ENCODE measurements at regions not wholly inside any gene's neighbourhood (a gene's known extent, or its start where the extent isn't known, plus 50 kb on each side); places are given as distances from the start of the nearest gene placed in this dataset.

- ChIA-PET POLR2A (no interaction called here), CTCF (no interaction called here)
- intact Hi-C loops (cut with micrococcal nuclease; ENCODE audit: unreplicated experiment): no loop called here
- Histone ChIP-seq H3K4me1 (ENCODE audit: control insufficient read depth, insufficient read depth, low read length) (no peaks in the 10 kb centered on the region), H3K4me3 (ENCODE audit: low read depth in 2 of 2, low read length in 2 of 2) (no peak overlapping the region), H3K9me3 (ENCODE audit: control insufficient read depth, insufficient read depth, low read depth, low read length) (no peaks in the 10 kb centered on the region), H3K27me3 (ENCODE audit: control insufficient read depth, insufficient read depth, low read length) (no peaks in the 10 kb centered on the region), H3K36me3 (ENCODE audit: control insufficient read depth, insufficient read depth, low read length) (no peaks in the 10 kb centered on the region), H3K27ac (ENCODE audit: low read length) (no peak overlapping the region)
- DNase-seq (ENCODE audit: low read depth, low spot score) (no peak), ATAC-seq (no peak)
- TF ChIP-seq REST (IDR thresholded peaks at IDR 0.05; ENCODE audit: insufficient read depth in 1 of 2, low read depth in 2 of 2, low read length in 1 of 2) (no peak), POLR2AphosphoS5 (IDR thresholded peaks at IDR 0.05; ENCODE audit: low read depth, low read length) (no peak)
- in situ Hi-C loops (cut with HindIII; ENCODE audit: low pct_unique_long_range_greater_than_20kb, low sequenced_read_pairs): no loop called here
- BruUV-seq (replicated peaks): no TSS peak
Observed at GRCh38 chr11:115959081-115959486, 454.9 kb upstream of the CADM1 start.

DNA sequence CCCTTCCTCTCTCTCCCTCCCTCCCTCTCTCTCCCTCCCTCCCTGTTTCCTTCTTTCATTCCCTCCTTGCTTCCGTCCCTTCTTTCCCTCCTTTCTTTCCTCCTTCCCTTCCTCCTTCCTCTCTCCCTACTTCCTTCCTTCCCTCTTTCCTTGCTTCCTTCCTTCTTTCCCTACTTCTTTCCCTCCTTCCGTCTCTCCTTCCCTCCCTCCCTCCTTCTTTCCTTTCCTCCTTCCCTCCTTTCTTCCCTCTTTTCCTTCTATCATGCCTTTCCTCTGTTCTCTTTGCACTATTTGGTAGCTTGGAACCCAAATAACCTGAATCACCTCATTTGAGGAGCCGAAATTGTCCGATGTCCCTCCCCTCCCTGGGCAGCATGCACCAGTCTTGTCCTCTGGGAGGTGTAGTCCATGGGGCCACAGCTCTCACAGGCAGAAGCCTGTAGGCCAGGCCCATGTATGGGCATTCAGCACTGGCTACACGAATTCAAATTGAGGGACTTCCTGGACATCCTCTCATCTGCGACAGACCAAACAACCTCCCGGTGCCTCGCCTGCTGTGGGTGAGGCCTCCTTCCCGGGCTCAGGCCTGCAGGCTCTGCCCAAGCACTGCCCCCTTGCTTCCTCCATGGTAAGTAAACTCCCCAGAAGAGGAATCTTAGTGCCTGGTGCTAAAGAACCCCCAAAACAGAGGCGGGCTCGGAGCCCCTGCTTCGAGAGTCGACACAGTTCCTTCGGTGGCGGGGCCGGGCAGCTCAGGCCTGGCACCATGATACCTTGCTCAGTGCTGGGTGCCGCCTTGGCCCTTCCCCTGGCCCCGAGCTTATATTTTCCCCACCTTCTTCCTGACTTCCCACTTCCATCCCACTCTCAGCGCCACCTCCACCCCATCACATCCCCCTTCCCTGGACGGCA, 454.1 kb upstream of the CADM1 start:
- POLR2A ChIA-PET: no interaction called here
- CTCF ChIA-PET: no interaction called here

More for the DNA sequence above, 454.1 kb upstream of the CADM1 start:
- H3K4me3 ChIP-seq (ENCODE audit: low read depth in 2 of 2, low read length in 2 of 2): no peak overlapping the region
- H3K4me1 ChIP-seq (ENCODE audit: control insufficient read depth, insufficient read depth, low read length): no peaks in the 10 kb centered on the region
- in situ Hi-C loops (cut with HindIII; ENCODE audit: low pct_unique_long_range_greater_than_20kb, low sequenced_read_pairs): no loop called here
- no peaks in the 10 kb centered on the region for H3K9me3 ChIP-seq (ENCODE audit: control insufficient read depth, insufficient read depth, low read depth, low read length)
- H3K27ac ChIP-seq (ENCODE audit: low read length): no peak overlapping the region
- no peak for ATAC-seq
- no TSS peak for BruUV-seq (replicated peaks)
- no peak for DNase-seq (ENCODE audit: low read depth, low spot score)
- H3K36me3 ChIP-seq (ENCODE audit: control insufficient read depth, insufficient read depth, low read length): no peaks in the 10 kb centered on the region
- no peaks in the 10 kb centered on the region for H3K27me3 ChIP-seq (ENCODE audit: control insufficient read depth, insufficient read depth, low read length)
- TF ChIP-seq SIN3A (IDR thresholded peaks at IDR 0.05; ENCODE audit: borderline replicate concordance, insufficient read depth, low read depth, low read length) (no peak), TCF7L2 (IDR thresholded peaks at IDR 0.05; ENCODE audit: low read depth, low read length) (no peak), POLR2AphosphoS5 (IDR thresholded peaks at IDR 0.05; ENCODE audit: low read depth, low read length) (no peak), REST (IDR thresholded peaks at IDR 0.05; ENCODE audit: insufficient read depth in 1 of 2, low read depth in 2 of 2, low read length in 1 of 2) (no peak), CTCF (IDR thresholded peaks at IDR 0.05) (no peak)
- intact Hi-C loops (cut with micrococcal nuclease; ENCODE audit: unreplicated experiment): no loop called here
